ENCODE measurements at regions not wholly inside any gene's neighbourhood (a gene's known extent, or its start where the extent isn't known, plus 50 kb on each side); places are given as distances from the start of the nearest gene placed in this dataset.
"Not testable (repeated sequence)": the region's sequence is repeated elsewhere in the genome, so short reads cannot be mapped to it uniquely, and the experiment has no call there.

GRCh38 chr2:18067588-18068384, 189.3 kb downstream of the KCNS3 start:
- DNase-seq, result no peak

GRCh38 chr2:18066894-18067293, 188.4 kb downstream of the KCNS3 start:
- no peak for DNase-seq

GRCh38 chr2:18066066-18066465, 187.6 kb downstream of the KCNS3 start:
- no peak for DNase-seq

GRCh38 chr2:18065249-18065648, 186.8 kb downstream of the KCNS3 start:
- DNase-seq, result no peak

GRCh38 chr2:18063826-18064470, 185.5 kb downstream of the KCNS3 start:
- DNase-seq, result no peak

- DNase-seq, result no peak
Observed at GRCh38 chr2:18062892-18063291, 184.4 kb downstream of the KCNS3 start.

- DNase-seq, result no peak
Observed at GRCh38 chr2:18061717-18062116, 183.2 kb downstream of the KCNS3 start.

GRCh38 chr2:18057657-18058056, 179.2 kb downstream of the KCNS3 start:
- DNase-seq, result no peak

- DNase-seq, result no peak
Observed at GRCh38 chr2:18055290-18055689, 176.8 kb downstream of the KCNS3 start.

GRCh38 chr2:18050001-18050400, 171.5 kb downstream of the KCNS3 start:
- no peak for DNase-seq

GRCh38 chr2:18049325-18049724, 170.9 kb downstream of the KCNS3 start:
- no peak for DNase-seq

GRCh38 chr2:18047896-18048657, 169.6 kb downstream of the KCNS3 start:
- DNase-seq, result no peak

GRCh38 chr2:18047213-18047611, 168.7 kb downstream of the KCNS3 start:
- DNase-seq, result no peak

GRCh38 chr2:18046558-18047212, 168.2 kb downstream of the KCNS3 start:
- DNase-seq, result no peak

GRCh38 chr2:18046017-18046416, 167.6 kb downstream of the KCNS3 start:
- no peak for DNase-seq

GRCh38 chr2:18045230-18045629, 166.8 kb downstream of the KCNS3 start:
- DNase-seq, result no peak

GRCh38 chr2:18017381-18017780, 138.9 kb downstream of the KCNS3 start:
- DNase-seq, result not testable (repeated sequence)

GRCh38 chr2:18009891-18010290, 131.4 kb downstream of the KCNS3 start:
- no peak for DNase-seq

GRCh38 chr2:18005411-18005810, 126.9 kb downstream of the KCNS3 start:
- no peak for DNase-seq

GRCh38 chr2:18001671-18002070, 123.2 kb downstream of the KCNS3 start:
- no peak for DNase-seq

GRCh38 chr2:17996978-17997377, 118.5 kb downstream of the KCNS3 start:
- no peak for DNase-seq

- no peak for DNase-seq
Observed at GRCh38 chr2:17995593-17995992, 117.1 kb downstream of the KCNS3 start.

All from inflammatory macrophage treated with lipopolysaccharide for 1 hour (primary cell).